ENCODE measurements at regions not wholly inside any gene's neighbourhood (a gene's known extent, or its start where the extent isn't known, plus 50 kb on each side); places are given as distances from the start of the nearest gene placed in this dataset.

GRCh38 chr4:17194586-17194985 lies 296.1 kb upstream of the LDB2 start:
- TF ChIP-seq POLR2AphosphoS5 (IDR thresholded peaks at IDR 0.05; ENCODE audit: low read depth) (no peak), EZH2 (IDR thresholded peaks at IDR 0.05; ENCODE audit: low read depth, unreplicated experiment) (no peak), CTCF (conservative IDR thresholded peaks at IDR 0.05; ENCODE audit: low read depth in 2 of 2) (no peak), EZH2phosphoT487 (IDR thresholded peaks at IDR 0.05; ENCODE audit: unreplicated experiment) (no peak), CREB1 (CRISPR knock-in tag; IDR thresholded peaks at IDR 0.05; ENCODE audit: low read depth) (no peak), REST (IDR thresholded peaks at IDR 0.05; ENCODE audit: unreplicated experiment) (no peak), NANOG (IDR thresholded peaks at IDR 0.05; ENCODE audit: borderline replicate concordance) (no peak), JUNB (IDR thresholded peaks at IDR 0.05; ENCODE audit: unreplicated experiment) (no peak)

Data from GM23338 (cell line).